DND-41 (cell line): ENCODE measurements at regions not wholly inside any gene's neighbourhood (a gene's known extent, or its start where the extent isn't known, plus 50 kb on each side); places are given as distances from the start of the nearest gene placed in this dataset.

Source experiments
- EZH2 ChIP-seq: IDR thresholded peaks from 3 replicates; pipeline ENCODE4 v1.6.1; 2012; ENCODE audit warnings: borderline replicate concordance, low read depth, mild to moderate bottlenecking, moderate library complexity, low read length, inconsistent platforms; ENCODE audit not compliant: severe bottlenecking
- TF ChIP-seq, protein P1 (sequence below): IDR thresholded peaks from 2 replicates; pipeline ENCODE4 v1.5.1; 2012; ENCODE audit warnings: borderline replicate concordance, low read length, moderate library complexity, mild to moderate bottlenecking; ENCODE audit not compliant: poor library complexity, severe bottlenecking; ENCODE audit errors: extremely low read depth

DNA sequence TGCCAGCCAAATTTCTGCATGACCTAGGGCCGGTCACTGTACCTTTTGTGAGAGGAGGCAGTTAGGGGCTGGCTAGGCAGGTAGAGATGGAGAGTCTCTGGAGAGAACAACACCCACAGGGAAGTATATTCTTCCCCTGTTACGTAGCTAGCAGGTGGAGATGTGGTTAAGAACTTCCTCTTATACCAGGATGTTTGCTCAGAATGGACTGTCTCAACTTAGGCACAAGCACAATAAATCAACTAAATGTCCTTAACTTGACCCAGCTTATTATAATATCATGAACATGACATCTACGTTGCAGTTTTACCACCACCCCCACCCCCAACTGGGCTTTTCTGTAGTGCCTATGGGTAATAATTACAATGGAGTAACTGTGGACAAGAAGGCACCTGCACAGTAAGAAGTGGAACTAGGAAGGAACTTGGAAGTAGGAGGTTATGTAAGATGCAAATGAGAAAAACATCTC, 60.7 kb upstream of the MPEG1 start:
- TF ChIP-seq, protein P1, sequence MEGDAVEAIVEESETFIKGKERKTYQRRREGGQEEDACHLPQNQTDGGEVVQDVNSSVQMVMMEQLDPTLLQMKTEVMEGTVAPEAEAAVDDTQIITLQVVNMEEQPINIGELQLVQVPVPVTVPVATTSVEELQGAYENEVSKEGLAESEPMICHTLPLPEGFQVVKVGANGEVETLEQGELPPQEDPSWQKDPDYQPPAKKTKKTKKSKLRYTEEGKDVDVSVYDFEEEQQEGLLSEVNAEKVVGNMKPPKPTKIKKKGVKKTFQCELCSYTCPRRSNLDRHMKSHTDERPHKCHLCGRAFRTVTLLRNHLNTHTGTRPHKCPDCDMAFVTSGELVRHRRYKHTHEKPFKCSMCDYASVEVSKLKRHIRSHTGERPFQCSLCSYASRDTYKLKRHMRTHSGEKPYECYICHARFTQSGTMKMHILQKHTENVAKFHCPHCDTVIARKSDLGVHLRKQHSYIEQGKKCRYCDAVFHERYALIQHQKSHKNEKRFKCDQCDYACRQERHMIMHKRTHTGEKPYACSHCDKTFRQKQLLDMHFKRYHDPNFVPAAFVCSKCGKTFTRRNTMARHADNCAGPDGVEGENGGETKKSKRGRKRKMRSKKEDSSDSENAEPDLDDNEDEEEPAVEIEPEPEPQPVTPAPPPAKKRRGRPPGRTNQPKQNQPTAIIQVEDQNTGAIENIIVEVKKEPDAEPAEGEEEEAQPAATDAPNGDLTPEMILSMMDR = no peak
- no peak for TF ChIP-seq EZH2
